GM20000 (cell line): ENCODE measurements at regions not wholly inside any gene's neighbourhood (a gene's known extent, or its start where the extent isn't known, plus 50 kb on each side); places are given as distances from the start of the nearest gene placed in this dataset.

Source experiments
- DNase-seq: peaks from one replicate; pipeline ENCODE4 v3.0.0; 2012; ENCODE audit warnings: low spot score
- CTCF ChIP-seq: IDR thresholded peaks from 2 replicates; pipeline ENCODE4 v1.5.1; 2012; ENCODE audit warnings: mild to moderate bottlenecking, control low read depth; ENCODE audit errors: extremely low read depth, missing control alignments

GRCh38 chr6:4367643-4368042 lies 232.3 kb upstream of the ECI2 start:
- TF ChIP-seq CTCF, result no peak
- DNase-seq, result no peak

DNA sequence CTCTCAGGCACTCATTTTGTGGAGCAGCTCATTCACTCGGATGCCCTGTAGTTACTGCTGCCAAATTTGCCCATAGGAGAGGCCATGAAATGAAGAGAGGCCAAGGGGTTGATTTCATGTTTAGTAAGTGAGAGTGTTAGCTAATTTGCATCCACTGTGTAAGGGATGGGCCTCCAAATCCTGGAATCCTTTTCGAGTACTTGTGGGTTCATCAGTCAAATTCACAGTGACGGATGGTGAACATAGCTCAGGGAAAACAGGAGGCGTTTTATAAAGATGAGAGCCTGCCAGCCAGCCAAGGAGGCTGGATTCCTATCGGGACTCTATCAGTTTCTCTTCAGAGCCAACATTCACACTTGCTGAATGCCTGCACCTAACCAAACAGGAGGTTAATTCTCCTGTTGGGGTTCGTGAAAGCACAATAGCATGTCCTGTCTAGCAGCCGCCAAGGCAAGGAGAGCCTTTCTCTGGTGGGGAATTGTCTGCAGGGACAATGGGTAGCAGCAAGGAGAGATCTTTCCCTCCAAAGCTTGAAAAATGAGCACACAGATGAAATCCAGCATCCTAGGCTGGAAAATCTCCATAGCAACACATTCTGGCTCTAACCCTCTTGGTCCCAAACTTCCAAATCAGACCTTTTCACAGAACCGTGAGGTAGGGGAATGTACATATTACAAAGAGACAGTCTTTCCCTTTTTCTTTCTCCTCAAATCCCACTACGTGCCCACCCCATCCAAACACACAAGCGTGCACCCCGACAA lies 231.4 kb upstream of the ECI2 start:
- no peak for TF ChIP-seq CTCF
- DNase-seq, result no peak

GRCh38 chr6:4365686-4366085 lies 230.3 kb upstream of the ECI2 start:
- TF ChIP-seq CTCF, result no peak
- no peak for DNase-seq

- DNase-seq, result no peak
- no peak for TF ChIP-seq CTCF
Observed at GRCh38 chr6:4364711-4365110, 229.3 kb upstream of the ECI2 start.

DNA sequence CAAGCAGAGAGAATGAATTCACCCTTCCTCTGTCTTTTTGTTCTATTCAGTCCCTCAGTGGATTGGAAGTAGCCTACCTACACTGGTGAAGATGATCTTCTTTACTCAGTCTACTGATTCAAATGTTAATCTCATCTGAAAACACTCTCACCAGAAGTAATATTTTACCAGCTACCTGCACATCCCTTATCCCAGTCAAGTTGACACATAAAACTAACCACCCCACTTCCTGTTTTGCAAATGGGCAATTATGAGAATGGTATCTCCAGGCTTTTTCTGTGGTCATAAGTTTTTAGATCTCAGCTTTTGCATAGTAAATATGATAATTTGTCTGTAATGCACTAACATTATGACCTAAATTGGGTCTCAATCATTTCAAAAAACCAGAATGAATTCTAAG lies 228.8 kb upstream of the ECI2 start:
- TF ChIP-seq CTCF, result no peak
- no peak for DNase-seq

GRCh38 chr6:4363656-4364055 lies 228.3 kb upstream of the ECI2 start:
- no peak for DNase-seq
- no peak for TF ChIP-seq CTCF

GRCh38 chr6:4362326-4362725 lies 227.0 kb upstream of the ECI2 start:
- no peak for DNase-seq
- TF ChIP-seq CTCF, result no peak
